GM11168 (cell line): ENCODE measurements at regions not wholly inside any gene's neighbourhood (a gene's known extent, or its start where the extent isn't known, plus 50 kb on each side); places are given as distances from the start of the nearest gene placed in this dataset.
"Not testable (repeated sequence)": the region's sequence is repeated elsewhere in the genome, so short reads cannot be mapped to it uniquely, and the experiment has no call there.

Source experiments
- in situ Hi-C: fragments of 300-500 bp; cut with MboI; formaldehyde crosslinking; loops from one replicate; pipeline ENCODE4 v1.12.0; 2022; ENCODE audit warnings: low sequenced_read_pairs; ENCODE audit not compliant: unreplicated experiment

DNA sequence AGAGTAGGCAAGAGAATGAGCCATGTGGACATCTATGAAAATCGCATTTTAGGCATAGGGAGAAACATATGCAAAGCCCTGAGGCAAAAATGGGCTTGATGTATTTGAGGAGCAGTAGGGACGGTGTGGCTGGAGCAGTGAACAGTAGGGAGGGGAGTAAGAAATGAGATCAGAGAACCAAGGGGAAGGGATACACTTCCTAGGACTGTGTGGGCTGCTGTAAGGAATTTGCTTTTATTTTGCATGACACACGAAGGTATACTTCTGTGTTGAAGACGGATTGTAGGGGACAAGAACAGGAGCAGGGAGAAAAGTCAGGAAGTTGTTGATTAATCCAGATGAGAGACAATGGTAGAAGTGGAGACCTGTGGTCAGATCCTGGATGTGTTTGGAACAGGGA, 572.1 kb downstream of the JRKL start:
- in situ Hi-C loops: no loop called here

DNA sequence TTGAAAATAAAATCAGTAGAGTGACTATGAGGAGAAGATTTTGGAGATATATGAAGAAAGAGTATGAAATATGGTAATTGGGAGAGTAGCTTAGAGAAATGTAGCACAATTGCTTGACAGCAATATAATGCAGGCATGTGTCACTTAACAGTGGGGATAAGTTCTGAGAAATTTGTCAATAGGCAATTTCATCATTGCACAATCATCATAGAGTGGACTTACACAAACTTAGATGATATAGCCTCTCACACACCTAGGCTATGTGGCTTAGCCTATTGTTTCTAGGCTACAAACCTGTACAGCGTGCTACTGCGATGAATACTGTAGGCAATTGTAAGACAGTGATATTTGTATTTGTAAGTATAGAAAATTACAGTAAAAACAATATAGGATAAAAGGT, 573.6 kb downstream of the JRKL start:
- in situ Hi-C loops: no loop called here

DNA sequence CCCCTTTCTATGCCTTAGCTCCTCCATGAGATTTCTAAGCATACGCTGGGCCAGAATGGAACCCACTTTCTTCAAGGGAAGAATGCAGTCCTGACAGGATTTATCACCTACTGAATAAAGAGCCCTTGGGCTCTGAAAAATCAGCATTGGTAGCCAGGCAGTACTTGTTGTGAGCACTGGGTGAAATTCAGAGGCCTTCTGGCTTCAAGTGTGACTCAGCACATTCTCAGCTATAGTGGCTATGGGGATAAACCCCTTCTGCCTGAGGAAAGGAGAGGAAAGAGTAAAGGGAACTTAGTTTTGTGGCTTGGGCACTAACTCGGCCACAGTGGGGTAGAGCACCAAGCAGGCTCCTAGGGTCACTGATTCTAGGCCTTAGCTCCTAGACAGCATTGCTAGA, 574.8 kb downstream of the JRKL start:
- in situ Hi-C loops: no loop called here

DNA sequence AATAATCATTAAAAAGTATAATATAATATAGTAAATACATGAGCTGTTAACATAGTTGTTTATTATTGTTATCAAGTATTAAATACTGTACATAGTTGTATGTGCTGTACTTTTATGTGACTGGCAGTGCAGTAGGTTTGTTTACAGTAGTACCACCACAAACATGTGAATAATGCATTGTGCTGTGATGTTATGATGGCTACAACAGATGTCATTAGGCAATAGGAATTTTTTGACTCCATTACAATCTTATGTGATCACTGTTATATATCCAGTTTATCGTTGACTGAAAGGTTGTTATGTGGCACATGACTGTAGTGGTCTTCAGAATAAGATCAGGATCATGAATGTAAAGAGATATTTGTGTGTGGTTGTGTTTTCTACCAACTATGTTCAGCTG, 577.8 kb downstream of the JRKL start:
- in situ Hi-C loops: no loop called here

DNA sequence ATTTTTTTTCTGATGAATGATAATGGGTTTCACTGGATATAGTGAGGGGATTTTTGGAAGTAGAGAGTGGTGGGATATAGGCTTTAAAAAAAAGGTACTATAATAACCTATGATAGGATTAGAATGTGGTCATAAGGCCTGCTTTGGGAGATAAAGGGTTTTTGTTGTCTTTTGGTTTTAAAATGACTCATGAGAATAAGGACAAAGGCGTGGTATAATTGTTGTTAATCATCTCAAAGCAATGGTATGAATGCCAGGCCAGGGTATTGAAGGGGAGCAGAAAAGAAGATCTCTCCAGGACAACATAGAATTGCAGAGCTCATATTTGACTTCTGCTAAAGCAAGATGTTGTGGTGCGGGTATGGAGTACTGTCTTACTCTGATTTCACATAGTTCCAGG, 579.4 kb downstream of the JRKL start:
- in situ Hi-C loops: no loop called here

DNA sequence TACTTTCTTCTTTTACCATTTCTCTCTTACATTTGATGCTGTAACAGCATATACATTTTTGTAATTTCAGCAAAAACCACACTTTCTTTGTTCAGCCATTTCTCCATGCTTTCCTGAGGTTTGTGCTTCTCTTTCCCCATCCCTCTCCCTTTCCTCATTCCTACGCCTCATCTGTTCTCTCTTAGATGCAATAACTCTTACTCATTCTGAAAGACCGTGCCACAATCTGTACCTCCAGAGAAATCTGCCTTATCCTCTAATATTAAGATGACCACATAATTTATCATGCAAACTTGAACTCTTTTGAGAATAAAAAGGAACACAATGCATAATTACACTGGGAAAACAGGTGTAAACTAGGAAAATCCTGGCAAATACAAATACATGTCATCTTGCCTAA, 588.9 kb downstream of the JRKL start:
- in situ Hi-C loops: no loop called here

DNA sequence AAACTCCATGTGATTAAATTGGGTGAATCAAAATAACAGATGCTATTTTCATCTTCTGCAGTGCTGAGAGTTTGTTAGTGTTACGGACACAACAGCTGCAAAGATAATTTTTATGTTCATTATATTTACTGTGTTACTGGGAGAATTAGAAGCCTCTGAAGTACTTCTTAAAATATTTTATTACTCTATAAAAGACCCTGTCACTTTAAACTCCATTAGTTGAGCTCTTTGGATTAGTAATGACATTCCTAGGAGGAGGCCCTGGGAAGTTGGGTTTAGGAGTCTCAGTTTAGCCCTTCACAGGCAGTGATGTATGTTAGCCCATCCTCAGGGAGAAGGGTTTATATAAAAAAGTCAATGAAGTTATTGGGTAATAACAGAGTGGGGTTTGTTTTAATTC, 596.7 kb downstream of the JRKL start:
- in situ Hi-C loops: no loop called here

DNA sequence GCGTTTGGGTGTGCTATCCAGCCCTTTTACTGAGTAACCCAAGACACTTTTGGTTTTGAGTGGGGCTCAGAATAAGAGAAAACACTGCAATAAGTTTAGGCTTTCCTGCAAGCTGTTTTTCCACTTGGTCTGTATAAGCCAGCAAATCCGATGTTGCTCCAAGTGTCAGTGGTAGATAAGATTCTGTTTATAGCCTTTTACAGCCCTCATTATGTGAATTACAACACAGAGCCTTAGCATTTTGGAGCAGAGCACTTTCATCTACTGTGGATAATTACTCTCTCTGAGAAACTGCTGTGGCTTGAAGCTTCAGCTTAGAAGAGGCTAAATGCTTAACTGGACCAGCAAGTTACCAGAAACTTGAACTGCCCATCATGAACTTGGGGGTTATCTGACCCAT, 601.1 kb downstream of the JRKL start:
- in situ Hi-C loops: no loop called here

DNA sequence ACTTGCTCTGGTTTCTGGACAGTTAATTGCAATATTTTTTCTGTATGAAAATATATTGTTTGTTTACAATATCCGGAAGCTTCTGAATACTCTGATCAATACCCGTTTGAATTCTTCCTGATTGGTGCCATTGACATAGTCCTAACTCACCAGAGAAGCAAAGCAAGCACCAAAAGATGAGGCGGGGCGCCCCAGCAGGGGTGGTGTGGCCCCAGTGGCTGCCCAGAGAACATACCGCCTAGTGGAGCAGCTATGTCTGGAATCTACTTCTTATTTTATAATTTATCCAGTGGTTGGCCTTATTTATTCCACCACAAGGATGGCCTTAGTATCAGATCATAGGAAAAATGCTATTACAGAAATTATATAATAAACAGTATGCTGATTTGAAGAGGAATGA, 610.7 kb downstream of the JRKL start:
- in situ Hi-C loops: no loop called here

DNA sequence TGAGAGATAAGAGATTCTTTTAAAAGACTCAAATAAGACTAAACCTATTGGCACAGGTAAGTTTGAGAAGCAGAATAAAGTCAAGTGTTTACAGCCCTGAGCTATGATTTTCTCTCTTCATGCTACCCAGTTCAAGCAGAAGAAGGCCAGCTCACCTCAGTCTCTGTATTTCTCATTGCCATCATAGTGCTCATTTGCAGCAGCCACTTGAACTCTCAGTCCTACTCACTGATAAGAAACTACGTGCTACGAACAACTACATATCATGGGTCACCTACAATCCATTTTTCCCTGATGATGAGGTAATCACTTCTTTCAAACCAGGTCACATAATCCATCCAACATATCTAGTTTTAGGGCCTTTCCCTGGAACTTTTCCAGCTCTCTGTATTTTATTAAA, 617.5 kb downstream of the JRKL start:
- in situ Hi-C loops: no loop called here

DNA sequence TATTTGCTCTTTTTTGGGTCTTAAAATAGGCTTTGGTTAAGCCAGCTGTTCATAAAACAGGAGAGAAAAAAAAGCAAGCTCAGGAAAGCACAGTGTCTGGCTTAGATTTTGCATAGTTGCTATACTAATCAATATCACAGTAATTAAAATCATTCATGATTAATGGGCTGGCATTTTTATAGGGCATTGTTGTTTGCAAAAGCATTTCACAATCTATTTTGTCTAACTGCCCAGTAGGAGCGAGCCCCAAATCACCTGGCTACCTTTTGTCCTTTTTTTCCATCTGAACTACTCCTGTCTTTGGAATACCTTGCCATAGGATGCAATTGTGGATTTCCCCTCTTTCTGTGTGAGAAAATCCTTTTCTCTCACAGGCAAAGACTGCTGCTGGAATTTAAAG, 619.8 kb downstream of the JRKL start:
- in situ Hi-C loops: no loop called here

DNA sequence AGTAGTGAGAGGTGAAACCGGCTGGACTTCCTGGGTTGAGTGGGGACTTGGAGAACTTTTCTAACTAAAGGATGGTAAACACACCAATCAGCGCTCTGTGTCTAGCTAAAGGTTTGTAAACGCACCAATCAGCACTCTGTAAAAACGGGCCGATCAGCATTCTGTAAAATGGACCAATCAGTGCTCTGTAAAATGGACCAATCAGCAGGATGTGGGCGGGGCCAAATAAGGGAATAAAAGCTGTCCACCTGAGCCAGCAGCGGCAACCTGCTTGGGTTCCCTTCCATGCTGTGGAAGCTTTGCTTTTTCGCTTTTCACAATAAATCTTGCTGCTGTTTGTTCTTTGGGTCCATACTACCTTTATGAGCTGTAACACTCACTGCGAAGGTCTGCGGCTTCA, 621.2 kb downstream of the JRKL start:
- in situ Hi-C loops: not testable (repeated sequence)

DNA sequence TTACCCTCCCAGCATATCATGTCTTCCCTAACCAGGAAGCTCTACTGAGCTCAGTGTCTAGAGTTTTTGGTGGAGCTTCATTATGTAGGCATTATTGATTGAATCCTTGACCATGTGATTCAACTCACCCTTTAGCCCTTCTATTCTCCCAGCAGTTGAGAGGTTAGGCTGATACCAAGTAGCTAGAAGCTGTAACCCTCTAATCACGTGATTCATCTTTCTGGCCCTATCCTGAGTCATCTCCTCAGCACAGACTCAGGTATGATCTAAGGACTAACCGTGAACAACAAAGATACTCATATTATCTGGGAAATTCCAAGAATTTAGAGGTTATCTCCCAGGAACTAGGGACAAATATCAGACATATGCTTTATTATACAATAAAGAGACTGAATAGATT, 625.5 kb downstream of the JRKL start:
- in situ Hi-C loops: no loop called here

DNA sequence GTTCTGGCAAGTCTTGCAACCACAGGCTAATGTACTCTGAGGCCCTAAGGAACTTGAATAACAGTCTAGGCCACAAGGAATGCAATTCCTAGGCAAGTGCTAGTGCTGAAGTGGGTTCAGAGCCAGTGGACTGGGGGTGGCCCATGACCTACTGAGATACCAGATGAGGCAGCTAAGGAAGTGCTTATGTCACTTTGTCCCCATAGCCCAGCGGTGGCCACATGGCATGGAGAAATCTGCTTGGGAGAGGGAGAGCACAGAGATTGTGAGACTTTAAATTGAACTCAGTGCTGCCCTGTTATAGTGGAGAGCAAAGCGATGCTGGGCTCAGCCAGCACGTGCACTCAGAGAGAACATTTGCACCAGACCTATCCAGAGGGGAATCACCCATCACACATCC, 629.5 kb downstream of the JRKL start:
- in situ Hi-C loops: no loop called here

DNA sequence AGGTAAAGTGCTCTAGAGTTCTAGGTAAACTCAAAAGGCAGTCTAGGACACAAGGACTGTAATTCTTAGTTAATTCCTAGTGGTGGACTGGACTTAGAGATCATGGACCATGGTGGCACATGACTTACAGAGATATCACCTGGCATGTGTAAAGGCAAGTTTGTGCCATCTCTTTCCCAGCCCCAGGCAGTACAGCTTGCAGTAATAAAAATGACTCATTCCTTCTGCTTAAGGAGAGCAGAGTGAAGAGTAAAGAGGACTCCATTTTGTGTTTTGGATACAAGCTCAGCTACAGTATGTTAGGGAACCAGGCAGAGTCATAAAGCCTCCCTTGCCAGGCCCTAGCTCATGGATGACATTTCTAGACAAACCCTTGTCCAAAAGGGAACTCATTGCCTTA, 629.9 kb downstream of the JRKL start:
- in situ Hi-C loops: no loop called here

DNA sequence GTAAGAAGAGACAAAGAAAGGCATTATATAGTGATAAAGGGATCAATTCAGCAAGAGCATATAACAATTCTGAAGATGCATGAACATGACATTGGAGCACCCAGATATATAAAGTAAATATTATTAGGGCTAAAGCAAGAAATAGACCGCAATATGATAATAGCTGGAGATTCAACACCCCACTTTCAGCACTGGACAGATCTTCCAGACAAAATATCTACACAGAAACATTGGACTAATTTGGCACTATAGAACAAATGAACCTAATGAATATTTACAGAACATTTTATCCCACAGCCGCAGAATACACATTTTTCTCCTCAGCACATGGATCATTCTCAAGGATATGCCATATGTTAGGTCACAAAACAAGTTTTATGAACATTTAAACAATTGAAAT, 633.1 kb downstream of the JRKL start:
- in situ Hi-C loops: no loop called here

DNA sequence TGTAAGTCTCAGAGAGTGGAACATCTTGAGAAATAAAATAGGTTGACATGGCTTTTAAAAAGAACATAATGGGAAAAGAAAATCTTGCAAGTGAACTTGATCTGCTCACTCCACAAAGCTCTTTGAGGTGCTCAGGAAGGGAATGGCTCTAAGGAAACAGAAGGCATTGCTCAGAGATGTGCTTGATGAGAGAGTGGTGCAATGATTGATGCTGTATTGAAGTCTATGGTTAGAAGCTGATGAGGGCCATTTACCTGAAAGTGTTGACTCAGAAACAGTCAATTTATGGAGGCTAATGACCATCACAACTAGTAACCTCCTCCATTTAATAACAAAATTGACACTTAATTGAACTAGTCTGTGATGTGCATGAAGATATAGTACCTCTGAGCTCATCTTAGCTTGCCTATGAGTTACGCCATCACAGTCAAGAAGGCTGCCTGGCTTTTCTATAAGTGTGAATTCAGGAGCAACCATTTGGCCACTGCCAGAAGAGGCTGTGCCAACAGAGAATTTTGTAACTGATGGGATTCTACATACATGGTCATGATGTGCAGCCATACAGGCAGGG, 639.1 kb downstream of the JRKL start:
- in situ Hi-C loops: no loop called here

DNA sequence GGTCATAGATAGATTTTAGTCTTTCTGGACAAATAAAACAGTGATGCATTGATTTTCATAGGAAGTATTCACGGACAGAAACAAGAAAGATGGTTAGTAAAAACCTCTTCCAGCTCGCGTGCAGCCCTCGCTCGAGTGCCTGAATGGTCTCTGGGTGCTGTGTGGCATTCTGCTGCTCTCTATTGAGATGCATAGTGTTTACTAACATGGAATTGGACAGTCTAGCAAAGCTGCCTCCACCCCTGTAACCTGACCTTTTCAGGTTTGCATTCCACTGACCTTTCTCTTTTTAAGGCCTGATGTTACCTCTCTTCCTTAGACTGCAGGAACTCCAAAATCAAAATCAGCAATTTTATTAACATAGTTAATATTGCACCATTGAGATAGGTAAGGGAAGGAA, 643.4 kb downstream of the JRKL start:
- in situ Hi-C loops: no loop called here

DNA sequence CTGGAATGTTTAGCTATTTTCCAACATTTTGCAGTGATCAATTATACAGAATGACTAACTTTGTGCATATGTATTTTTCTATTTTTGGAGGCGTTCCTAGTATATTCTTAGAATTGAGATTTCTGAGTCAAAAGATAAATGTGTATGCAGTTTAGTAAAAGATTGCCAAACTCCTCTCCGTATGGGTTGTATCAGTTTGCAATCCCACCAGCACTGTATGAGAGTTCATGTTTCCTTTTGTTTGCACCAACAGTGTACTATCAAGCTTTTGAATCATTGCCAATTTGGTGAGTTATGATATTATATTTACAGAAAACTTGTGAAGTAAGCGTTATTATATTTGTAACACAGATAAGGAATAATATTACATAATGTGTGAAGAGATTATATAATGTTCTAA, 658.7 kb downstream of the JRKL start:
- in situ Hi-C loops: no loop called here

DNA sequence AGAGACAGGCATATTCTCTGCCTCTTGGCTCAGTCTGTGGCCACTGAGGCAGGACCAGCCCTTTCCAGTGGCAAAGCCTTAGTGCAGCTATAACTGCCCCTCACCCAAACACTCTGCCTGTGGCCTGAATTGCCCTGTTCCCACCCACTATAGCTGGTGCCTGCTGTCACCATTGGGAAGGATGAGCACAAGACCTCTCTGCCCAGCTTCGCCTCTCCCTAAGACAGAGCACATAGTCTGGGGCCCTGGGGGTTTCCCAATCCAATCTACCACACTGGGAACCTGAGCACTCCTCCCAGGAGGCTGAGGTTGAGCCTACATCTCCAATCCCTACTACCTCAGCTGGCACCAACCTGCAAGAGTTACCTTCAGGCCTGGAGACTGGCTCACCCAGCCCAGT, 670.4 kb downstream of the JRKL start:
- in situ Hi-C loops: no loop called here

DNA sequence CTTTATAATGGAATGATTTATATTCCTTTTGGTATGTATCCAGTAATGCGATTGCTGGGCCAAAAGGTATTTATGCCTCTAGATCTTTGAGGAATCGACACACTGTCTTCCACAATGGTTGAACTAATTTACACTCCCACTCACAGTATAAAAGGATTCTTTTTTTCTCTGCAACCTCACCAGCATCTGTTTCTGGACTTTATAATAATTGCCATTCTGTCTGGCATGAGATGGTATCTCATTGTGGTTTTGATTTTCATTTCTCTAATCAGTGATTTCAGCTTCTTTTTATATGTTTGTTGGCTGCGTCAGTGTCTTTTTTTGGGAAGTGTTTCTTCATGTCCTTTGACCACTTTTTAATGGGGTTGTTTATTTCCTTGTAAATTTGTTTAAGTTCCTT, 679.3 kb downstream of the JRKL start:
- in situ Hi-C loops: no loop called here

DNA sequence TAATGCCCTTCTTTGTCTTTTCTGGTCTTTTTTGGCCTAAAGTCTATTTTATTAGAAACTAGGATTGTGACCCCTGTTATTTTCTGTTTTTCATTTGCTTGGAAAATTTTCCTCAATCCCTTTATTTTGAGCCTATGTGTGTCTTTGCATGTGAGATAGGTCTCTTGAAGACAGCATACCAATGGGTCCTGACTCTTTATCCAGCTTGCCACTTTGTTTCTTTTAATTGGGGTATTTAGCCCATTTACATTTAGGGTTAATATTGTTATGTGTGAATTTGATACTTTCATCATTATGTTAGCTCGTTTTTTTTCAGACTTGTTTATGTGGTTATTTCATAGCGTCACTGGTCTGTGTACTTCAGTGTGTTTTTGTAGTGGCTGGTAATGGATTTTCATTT, 682.6 kb downstream of the JRKL start:
- in situ Hi-C loops: no loop called here

DNA sequence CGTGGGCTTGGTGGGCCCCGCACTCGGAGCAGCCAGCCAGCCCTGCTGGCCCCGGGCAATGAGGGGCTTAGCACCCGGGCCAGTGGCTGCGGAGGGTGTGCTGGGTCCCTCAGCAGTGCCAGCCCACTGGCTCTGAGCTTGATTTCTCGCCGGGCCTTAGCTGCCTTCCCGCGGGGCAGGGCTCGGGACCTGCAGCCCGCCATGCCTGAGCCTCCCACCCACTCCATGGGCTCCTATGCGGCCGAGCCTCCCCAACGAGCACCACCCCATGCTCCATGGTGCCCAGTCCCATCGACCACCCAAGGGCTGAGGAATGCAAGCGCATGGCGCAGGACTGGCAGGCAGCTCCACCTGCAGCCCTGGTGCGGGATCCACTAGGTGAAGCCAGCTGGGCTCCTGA, 686.9 kb downstream of the JRKL start:
- in situ Hi-C loops: not testable (repeated sequence)
